Hepatocyte (in vitro differentiated cells): ENCODE measurements at regions not wholly inside any gene's neighbourhood (a gene's known extent, or its start where the extent isn't known, plus 50 kb on each side); places are given as distances from the start of the nearest gene placed in this dataset.

Experiments
- EZH2 ChIP-seq: fragments of 200-600 bp; sonication (generic); IDR thresholded peaks from 2 replicates; pipeline ENCODE4 v1.6.1; 2016; ENCODE audit warnings: antibody characterized with exemption, mild to moderate bottlenecking, borderline replicate concordance
- TF ChIP-seq, protein P1 (sequence below): fragments of 200-600 bp; sonication (generic); IDR thresholded peaks from 2 replicates; pipeline ENCODE4 v1.5.1; 2016; ENCODE audit warnings: antibody characterized with exemption, mild to moderate bottlenecking; ENCODE audit not compliant: poor library complexity

DNA sequence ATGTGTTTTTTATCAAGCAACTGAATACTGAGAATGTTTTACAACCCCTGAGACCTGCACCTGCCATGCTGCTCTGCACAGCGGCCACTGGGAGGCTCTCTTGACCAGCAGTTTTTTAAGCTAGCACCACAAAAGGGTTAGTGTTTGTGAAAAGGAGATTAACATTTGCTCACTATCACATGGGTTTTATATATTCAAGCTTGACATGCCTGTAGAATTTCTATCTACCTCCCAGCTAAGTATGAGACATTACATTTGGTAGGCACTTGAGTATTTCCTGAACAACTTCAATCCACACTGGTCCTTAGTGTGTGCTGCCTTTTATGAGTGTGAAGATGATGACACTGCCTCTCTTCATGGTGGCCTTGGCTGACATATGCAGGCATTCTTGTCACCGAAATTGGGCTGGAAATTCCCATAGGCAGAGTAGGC is 1238.9 kb downstream of the UQCRFS1 start:
- TF ChIP-seq, protein P1, sequence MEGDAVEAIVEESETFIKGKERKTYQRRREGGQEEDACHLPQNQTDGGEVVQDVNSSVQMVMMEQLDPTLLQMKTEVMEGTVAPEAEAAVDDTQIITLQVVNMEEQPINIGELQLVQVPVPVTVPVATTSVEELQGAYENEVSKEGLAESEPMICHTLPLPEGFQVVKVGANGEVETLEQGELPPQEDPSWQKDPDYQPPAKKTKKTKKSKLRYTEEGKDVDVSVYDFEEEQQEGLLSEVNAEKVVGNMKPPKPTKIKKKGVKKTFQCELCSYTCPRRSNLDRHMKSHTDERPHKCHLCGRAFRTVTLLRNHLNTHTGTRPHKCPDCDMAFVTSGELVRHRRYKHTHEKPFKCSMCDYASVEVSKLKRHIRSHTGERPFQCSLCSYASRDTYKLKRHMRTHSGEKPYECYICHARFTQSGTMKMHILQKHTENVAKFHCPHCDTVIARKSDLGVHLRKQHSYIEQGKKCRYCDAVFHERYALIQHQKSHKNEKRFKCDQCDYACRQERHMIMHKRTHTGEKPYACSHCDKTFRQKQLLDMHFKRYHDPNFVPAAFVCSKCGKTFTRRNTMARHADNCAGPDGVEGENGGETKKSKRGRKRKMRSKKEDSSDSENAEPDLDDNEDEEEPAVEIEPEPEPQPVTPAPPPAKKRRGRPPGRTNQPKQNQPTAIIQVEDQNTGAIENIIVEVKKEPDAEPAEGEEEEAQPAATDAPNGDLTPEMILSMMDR: peak; percentile 95
- no peak for TF ChIP-seq EZH2
